Transverse colon (tissue), 4 donors: ENCODE measurements at regions not wholly inside any gene's neighbourhood (a gene's known extent, or its start where the extent isn't known, plus 50 kb on each side); places are given as distances from the start of the nearest gene placed in this dataset.

ENCODE experiments used
- POLR2AphosphoS5 ChIP-seq, 3 donors: sonication (generic); formaldehyde crosslinking; IDR thresholded peaks; one replicate each; pipeline ENCODE4 v1.6.1; 2016; ENCODE audit warnings: antibody characterized with exemption in 3 of 3
- TF ChIP-seq, protein P1 (sequence below), 5 experiments: fragments of 200-600 bp in 3 of 5; fragments of 450-650 bp in 2 of 5; sonication (generic) in 3 of 5; IDR thresholded peaks; 1 replicate in 2 of 5; 2 replicates in 3 of 5; pipeline ENCODE4 v1.5.1; 2016 to 2017; ENCODE audit warnings: antibody characterized with exemption in 5 of 5, inconsistent platforms in 3 of 5, mild to moderate bottlenecking in 2 of 5, moderate library complexity in 1 of 5

DNA sequence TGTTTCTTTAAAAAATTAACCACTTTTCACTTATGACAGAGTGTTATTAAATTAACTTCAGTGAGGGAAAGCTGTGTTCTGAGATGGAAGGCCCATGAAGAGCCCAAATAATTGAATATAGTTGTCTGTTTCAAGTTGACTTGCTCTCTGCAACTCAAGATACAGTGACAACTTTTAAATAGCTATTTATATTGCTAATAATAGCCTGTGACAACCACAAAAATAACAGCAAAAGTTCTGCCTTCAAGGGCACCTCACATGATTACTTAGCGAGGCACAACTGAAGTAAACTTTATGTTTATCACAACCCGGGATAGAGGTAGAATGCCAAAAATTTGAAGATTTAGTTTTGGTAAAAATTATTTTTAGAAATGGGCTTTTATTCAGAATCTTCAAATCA, 167.3 kb upstream of the SCN7A start:
- TF ChIP-seq POLR2AphosphoS5 (IDR thresholded peaks at IDR 0.05) = no peak
- TF ChIP-seq, protein P1, sequence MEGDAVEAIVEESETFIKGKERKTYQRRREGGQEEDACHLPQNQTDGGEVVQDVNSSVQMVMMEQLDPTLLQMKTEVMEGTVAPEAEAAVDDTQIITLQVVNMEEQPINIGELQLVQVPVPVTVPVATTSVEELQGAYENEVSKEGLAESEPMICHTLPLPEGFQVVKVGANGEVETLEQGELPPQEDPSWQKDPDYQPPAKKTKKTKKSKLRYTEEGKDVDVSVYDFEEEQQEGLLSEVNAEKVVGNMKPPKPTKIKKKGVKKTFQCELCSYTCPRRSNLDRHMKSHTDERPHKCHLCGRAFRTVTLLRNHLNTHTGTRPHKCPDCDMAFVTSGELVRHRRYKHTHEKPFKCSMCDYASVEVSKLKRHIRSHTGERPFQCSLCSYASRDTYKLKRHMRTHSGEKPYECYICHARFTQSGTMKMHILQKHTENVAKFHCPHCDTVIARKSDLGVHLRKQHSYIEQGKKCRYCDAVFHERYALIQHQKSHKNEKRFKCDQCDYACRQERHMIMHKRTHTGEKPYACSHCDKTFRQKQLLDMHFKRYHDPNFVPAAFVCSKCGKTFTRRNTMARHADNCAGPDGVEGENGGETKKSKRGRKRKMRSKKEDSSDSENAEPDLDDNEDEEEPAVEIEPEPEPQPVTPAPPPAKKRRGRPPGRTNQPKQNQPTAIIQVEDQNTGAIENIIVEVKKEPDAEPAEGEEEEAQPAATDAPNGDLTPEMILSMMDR (IDR thresholded peaks at IDR 0.05) = no peak
